ENCODE measurements at regions not wholly inside any gene's neighbourhood (a gene's known extent, or its start where the extent isn't known, plus 50 kb on each side); places are given as distances from the start of the nearest gene placed in this dataset.
A peak's percentile ranks its signal among the peaks of the same experiment; 100 is the strongest.

DNA sequence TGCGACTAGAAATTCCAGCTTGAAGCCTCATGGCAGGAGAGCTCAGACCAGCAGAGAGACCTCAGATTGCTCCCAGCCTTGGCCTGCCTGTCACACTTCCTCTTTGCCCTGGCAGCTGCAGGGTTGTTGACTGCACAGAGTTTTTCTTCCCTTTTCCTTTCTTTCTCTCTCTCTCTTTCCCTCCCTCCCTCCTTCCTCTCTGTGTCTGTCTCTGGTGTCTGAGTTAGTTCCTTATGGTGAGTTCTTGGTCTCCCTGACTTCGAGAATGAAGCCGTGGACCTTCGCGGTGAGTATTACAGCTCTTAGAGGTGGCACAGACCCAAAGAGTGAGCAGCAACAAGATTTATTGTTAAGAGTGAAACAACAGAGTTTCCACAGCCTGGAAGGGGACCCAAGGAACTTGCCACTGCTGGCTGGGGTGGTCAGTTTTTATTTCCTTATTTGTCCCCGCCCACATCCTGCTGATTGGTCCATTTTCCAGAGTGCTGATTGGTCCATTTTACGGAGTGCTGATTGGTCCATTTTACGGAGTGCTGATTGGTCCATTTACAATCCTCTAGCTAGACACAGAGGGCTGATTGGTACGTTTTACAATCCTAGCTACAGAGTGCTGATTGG lies 266.3 kb downstream of the RPS24 start:
- DNase-seq (ENCODE audit: low spot score), result peak; percentile 39

DNA sequence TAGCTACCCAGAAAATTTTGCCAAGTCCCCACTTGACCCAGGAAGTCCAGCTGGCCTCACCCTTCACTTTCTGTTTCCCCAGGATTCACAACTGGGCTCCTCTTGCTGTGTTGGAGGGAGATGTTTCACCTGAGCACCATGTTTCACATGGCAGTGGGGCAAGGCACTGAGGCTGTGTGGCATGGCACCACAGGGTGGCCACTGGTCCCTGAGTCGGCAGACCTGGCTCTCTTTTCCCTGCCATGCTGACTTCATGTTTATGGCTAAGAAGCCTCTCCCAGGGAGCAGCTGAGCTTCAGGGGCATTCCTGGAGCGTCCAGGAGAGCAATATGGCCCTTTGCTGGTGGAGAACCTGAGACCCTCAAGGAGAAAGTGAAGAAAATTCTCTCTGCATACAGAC lies 266.9 kb downstream of the RPS24 start:
- DNase-seq (ENCODE audit: low spot score), result no peak

DNA sequence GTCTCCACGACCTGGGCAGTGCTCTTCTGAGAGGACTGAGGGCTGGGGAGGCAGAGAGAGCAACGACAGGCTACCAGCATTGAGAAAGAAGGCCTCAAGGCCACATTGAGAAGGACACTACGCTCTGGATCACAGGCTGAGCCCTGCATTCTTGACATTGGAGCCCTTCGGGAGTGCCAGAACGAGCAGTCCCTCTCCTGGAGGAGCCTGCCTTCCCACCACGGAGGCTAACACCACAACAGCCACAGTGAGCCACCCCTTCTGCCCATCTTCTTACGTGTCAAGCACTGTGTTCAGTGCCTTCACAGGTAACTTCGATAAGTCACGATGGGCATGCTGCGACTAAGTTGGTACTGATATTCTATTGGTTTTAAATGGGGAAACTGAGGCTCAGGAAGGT lies 267.8 kb downstream of the RPS24 start:
- no peak for DNase-seq (ENCODE audit: low spot score)

DNA sequence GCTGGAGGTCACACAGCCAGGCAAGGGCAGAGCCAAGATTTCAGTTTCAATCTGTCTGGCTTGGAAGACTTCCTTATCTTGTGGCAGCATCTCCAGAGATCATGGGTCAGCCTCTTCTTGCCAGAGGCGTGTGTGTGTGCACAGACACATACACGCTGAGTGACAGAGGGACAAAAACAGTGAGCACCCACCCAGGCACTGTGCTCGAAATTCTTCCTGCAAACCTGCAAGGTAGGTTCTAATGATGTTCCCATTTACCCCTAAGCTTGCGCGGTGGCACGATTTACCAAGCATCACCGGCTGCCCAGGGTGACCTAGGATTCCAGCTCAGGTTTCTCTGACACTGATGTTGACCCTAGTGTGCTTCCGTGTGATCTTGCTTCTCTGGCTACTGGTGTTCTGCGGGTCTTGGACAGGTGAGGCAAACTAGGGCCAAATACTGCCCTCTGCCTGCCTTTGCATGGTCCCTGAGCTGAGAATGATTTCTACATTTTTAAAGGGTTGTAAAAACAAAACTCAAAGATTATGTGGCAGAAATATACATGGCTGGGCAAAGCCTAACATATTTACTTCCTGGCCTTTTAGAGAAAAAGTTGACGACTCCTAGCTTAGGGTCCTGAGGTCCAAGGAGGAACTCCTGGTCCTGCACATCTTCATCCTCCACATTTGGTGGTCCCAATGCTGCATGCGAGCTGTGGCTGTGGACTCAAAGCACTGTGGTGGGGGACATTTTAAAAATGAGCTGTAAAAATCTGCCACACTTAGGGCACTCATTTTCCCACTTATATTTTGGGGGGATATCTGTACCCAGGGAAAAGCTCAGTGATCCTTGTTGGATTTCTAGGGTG lies 268.5 kb downstream of the RPS24 start:
- no peak for DNase-seq (ENCODE audit: low spot score)

DNA sequence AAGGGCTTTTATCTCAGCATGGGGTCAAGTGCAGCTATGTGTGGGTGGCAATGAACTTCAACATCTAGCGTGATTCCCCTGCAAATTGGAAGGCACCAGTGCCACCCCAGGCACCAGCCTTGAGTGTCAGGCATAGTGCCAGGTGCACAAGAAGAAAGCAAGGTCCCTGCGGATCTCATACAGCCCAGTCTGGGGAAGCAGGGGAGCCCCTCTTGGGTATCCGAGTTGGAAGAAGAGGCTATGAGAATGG lies 269.0 kb downstream of the RPS24 start:
- DNase-seq (ENCODE audit: low spot score), result no peak

DNA sequence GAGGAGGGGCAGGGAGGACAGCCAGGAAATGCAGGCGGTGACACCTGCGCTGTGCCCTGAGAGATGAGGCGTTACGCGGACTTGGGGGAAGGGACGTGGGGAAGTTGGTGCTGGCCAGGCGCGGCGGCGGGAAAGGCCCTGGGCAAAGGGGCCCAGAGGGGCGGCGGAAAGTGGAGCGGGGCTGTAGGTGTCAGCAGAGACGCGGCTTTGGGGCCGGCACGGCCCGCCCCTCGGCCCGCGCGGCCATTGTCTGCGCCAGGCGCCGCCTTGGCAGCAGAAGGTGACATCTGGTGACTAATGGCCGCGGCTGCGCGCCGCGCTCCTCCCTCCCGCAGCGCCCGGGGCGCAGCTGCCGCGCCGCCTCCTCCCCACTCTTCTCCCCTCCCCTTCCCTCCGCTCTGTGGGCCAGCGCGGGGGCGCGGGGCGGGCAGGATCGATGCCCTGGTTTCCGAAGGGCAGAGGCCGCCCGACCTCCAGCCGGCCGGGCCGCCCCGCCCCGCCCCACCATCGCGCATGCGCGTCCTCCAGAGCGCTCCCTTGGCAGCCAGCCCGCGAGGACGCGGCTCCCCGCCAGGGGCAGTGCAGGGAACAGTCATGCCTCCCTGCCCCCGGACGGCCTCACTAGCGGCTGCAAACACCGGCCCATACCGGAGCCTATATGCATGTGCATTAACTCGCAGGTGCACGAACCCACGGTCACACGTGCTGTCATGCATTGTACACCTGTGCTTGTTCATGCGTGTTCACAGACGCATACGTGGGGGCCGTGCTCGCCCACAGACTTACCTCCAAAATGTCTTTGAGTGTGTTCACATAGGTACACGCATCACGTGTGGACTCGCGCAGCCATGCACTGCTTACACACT lies 269.6 kb downstream of the RPS24 start:
- peak; percentile 97 for DNase-seq (ENCODE audit: low spot score)

DNA sequence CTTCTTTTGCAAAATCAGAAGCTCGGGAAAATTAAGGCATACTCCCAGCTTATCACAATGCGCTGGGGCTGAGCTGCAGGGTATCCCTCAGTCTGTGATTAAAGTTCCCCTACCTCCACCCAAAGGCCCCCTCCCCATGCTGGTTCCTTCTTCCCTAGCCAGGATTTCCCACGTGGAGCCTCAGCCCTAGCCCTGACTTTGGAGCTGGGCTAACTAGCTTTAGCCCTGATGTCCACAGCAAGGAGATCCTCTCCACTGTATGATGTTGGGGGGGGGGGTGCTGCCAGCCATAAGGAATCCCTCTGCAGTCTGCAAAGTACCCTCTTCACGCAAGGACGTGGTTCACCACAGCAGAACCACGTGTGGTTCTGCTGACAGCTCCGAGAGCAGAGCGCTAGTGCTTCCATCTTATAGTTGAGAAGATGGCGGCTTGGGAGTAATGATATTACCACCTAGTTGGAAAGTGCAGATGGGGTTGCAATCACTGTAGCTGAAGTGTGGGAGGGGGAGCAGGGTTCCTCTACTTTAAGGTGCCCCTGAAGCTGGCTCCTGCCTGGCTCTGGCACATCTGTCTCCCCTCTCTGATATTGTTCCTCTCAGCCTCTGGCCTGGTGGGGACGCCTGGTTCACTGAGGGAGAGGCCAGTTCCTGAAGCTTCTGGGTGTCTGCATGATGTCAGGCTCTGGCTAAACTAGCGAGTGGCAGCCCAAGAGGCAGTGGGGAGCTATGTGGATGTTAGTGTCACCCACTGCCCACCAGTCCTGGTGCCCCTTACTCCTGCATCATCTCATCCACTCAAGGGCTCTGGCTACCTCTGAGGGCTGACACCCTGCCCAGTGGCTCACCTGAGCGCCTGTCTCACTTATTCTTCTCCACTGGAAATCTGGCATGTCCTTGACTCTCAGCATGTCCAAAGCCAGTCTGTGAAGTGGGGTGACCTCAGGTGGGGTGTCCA lies 270.7 kb downstream of the RPS24 start:
- DNase-seq (ENCODE audit: low spot score), result no peak

DNA sequence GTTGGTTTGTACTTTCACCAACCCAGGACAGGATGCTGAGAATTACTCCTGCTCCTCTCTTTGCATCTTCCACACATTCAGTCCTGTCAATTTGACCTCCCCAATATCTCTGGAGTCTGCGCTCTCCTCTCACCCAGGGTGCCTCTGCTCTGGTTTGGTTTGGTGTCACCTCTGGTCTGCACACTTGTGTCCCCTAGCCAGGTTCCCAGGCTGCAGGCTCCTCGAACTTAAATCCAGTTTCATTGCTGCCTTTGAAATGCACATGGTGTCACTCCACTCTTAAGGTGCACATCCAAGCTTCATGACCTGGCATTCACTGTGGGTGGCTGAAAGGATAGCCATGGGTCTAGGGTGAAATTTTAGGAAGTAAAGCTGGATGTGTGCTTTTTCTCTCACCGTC lies 271.6 kb downstream of the RPS24 start:
- DNase-seq (ENCODE audit: low spot score), result no peak

DNA sequence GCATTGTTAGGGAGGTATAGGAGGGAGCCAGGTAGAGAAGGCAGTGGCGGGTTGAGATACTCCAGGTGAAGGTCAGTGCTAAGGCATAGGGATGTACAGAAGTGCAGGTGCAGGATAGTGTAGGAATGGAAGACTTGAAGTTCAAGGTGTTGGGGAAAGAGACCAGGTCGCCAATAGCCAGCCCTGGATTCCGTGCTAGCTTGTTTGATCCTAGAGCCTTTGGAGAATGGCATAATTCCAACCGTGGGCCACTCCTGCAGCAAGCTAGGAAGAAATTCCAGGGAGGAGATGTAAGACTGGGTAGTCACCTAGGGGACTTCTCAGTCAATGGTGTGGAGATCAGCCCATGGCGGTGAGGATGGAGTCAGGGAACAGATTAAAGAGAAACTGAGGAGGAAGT lies 272.7 kb downstream of the RPS24 start:
- DNase-seq (ENCODE audit: low spot score), result no peak

DNA sequence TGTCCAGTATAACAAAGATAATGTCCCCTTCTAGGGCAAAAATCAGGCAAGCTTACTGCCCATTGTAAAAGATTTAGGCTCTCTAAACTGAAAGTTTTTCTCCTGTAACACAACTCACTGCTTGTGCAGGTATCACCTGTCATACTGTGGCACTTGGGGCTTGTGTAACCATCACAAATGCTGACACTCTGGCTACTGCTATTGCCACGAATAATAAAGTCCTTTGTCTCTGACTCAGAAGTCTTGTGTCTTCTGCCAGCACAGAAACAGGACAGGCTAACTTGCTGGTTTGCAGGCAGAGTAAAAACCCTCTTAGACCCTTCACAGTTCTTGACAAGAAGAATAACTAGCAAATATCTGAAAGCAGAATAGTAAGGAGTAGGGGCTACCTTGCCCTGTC lies 273.9 kb downstream of the RPS24 start:
- DNase-seq (ENCODE audit: low spot score), result peak; percentile 68

DNA sequence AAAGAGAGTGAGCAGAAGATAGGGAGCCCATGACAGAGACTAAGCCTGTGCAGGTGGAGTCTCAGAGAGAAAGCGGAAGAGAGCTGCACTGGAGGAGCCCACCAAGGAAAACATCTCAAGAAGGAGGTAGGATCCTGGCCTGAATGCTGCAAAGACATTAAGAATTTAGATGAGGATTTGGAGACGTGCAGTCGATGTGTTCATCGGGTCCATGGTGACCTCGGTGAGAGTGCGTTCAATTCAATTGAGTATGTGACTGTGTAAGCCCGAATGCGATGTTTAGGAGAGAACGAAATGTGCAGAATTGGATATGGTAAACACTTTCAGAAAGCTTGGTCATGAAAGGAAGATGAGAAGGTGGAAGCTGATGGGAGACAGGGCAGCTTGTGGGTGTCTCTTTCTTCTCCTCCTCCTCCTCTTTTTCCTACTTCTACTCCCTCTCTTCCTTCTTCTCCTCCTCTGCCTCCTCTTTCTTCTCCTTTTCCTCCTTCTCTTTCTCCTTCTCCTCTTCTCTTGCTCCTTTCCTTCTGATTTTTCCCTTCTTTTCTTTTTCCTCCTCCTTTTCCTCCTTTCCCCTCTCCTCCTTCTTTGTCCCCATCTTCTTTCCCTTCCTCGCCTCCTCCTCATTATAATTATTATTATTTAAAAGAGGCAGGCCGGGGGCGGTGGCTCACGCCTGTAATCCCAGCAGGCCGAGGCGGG lies 276.0 kb downstream of the RPS24 start:
- no peak for DNase-seq (ENCODE audit: low spot score)

DNA sequence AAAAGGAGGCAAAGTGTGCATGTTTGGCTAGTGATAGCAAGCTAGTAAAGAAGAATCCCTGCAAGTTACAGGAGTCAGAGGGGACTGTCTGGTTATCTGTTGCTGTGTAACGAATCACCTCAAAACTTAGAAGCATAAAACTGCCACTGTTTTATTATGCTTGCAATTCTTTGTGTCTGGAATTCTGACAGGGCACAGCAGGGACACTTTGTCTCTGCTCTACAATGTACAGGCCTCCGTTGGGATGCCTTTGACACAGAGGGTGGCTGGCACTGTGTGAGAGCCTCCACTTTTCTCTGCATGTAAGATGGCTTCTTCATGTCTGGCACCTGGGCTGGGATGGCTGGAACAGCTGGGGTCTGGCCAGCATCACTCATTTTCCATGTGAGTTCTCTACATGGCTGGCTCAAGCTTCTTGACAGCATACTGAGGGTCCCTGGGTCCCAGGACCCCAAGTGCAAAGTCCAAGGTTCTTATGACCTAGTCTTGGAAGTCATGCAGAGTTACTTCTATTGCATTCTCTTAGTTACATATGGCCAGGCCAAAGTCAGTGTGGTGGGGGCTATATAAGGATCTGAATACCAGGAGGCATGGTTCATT lies 276.9 kb downstream of the RPS24 start:
- DNase-seq (ENCODE audit: low spot score), result no peak

DNA sequence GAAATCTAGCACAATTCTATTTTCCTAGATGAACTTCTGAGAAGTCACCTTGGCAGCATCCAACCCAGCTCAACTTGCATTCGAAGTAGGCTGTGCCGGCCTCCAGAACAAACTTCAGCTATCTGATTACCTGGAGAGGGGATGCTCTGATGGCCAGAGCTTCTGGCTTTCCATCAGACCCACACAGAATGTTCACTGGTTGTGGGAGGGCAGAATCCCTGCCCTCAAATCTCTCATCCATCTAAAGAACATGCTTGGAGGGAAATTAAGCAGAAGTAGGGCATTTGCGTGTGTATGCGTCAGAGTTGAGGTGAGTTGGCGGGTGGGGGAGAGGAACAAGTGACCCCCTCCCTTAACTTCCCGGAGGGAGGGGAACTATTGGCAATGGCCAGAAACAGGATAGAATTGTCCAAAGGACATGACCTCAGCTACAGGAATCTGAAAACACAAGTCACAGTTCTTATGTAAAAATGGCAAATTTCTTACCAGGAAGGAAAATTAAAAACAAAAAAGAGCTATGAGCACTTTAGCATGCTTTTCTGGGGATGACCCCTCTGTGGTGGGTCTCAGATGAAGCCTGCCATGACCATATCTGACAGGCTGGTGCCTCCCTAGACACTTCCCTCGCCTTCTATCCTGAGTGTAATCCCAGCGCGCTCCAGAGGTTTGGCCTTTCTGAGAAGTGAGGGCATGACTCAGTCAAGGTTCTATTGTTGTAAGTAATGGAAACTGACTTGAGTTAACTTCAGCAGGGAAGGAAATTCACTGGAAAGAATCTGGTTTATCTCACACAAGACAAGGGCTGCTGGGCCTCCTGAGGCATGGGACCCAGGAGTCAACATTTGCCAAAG lies 278.8 kb downstream of the RPS24 start:
- no peak for DNase-seq (ENCODE audit: low spot score)

DNA sequence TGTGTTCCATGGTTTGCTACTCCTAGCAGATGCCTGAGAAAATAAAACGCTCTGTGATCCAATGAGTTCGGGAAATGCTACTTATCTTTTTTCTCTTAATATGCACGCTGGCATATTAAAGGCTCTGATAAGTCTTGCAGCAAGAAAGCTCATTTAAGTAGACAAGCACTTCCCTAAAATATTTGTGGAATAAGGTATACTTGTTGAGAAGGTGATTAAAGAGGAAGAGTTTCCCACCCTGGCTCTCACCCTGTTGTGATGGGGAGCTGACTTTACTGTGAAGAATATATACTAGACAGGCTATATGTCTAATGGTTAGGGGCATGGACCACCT lies 279.4 kb downstream of the RPS24 start:
- no peak for DNase-seq (ENCODE audit: low spot score)

DNA sequence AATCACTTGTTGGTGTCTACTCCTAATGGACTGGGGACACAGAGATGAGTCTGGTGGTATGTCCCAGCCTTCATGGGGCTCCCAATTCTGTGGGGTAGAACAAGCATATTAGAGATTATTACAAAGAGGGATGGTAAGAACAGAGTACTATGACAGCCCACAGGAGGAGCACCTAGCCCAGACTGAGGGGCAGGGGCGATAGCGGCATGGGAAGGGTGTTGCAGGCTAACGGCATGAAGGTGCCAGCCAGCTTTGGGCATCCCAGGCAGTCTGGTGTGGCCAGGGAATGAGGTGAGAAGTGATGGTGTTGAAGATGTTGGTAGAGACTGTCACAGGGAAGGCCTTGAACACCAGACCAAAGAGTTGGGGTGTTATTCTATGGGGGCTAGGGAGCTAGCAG lies 280.0 kb downstream of the RPS24 start:
- no peak for DNase-seq (ENCODE audit: low spot score)

DNA sequence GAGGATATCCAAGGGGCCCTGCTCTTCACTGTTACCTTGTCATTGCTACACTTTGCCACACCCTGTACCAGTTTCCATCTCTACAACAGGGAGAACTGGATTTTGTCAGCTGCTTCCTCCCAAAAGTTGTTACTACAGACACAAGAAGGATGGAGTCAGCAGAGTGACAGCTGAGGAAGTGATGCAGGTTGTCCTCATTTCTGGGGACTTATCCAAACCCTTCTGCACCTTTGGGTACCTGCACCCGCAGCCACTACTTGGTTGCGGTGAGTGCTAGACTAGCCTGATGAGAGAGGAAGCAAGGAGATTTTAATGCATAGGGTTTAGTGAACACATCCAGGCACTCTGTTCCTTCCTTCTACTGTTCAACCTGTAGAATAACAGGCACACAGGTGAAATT lies 281.0 kb downstream of the RPS24 start:
- DNase-seq (ENCODE audit: low spot score), result no peak

DNA sequence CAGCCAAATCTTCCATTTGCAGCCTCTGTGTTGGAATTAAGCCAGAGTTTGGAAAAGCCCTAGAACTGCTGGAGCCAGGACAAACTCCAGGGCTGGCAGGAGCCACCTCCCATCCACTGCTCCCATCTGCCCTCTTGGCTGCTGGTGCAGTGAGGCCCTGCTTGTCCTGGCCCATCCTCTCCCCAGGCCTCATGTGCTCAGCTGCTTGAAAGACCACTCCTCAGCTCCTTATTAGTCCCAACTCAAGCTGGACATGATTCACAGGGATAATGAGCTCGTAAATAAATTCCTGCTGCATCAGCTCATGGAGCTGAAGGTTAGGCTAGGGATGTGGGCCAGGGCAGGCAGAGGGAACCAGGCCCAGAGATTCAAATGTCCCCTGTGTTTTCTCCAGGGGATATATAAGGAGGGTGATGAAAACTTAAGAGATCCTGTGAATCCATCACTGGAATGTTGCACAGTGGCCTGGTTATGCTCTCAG lies 282.8 kb downstream of the RPS24 start:
- no peak for DNase-seq (ENCODE audit: low spot score)

DNA sequence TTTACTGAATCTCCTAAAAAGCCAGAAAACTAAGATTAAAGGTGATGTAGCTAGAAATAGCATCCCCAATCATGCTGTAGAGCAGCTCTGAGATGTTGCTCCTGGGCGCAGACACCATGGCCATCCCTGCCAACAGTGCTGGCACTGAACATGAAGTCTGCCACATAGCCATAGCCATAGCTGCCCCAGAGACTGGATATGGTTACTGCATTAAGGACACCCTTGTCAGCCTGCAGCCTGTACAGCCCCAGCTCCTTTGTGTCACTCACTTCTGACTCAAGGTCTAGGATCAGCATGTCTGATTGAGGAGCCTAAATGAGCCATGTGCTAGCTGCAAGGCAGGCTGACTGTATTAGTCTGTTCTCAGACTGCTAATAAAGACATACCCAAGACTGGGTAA lies 284.6 kb downstream of the RPS24 start:
- no peak for DNase-seq (ENCODE audit: low spot score)

DNA sequence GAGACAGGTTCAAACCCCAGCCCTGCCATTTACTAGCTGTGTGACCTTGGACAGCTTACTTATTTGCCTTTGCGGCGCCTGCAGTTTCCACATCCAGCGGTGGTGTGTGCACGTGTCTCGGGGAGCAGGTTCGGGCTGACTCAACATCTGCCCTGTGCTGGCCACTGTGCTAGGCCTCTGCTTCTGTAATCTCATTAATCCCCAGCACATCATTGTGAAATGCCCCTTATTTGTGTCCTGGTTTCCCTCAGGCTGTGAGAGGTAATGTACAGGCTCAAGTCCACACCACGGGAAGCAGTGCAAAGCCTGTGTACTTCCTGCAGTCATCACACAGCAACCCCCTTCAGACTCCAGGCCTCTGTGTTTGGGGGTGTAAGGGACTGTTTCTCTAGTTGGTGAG lies 285.7 kb downstream of the RPS24 start:
- no peak for DNase-seq (ENCODE audit: low spot score)

DNA sequence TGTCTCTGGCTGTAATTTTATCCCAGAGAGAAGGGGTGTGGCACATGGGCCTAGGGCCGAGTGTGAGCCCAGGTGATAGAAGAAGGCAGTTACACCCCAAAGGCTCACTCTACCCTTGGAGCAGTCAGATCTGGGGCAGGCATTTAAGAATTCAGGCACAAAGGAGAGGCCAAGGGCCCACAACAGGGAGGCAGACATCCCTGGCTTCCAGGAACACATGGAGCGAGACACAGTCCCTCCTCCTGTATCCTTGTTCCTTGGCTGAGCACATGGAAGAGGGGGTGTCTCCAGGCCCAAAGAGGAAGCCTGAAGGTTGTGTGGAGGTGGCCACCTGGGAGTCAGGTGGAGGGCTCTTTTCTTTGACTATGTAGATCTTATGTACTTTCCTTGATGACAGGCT lies 286.2 kb downstream of the RPS24 start:
- DNase-seq (ENCODE audit: low spot score), result no peak
